ENCODE measurements at regions not wholly inside any gene's neighbourhood (a gene's known extent, or its start where the extent isn't known, plus 50 kb on each side); places are given as distances from the start of the nearest gene placed in this dataset.

GRCh38 chr4:128565054-128565453, 244.4 kb upstream of the JADE1 start:
- TF ChIP-seq, protein P1, sequence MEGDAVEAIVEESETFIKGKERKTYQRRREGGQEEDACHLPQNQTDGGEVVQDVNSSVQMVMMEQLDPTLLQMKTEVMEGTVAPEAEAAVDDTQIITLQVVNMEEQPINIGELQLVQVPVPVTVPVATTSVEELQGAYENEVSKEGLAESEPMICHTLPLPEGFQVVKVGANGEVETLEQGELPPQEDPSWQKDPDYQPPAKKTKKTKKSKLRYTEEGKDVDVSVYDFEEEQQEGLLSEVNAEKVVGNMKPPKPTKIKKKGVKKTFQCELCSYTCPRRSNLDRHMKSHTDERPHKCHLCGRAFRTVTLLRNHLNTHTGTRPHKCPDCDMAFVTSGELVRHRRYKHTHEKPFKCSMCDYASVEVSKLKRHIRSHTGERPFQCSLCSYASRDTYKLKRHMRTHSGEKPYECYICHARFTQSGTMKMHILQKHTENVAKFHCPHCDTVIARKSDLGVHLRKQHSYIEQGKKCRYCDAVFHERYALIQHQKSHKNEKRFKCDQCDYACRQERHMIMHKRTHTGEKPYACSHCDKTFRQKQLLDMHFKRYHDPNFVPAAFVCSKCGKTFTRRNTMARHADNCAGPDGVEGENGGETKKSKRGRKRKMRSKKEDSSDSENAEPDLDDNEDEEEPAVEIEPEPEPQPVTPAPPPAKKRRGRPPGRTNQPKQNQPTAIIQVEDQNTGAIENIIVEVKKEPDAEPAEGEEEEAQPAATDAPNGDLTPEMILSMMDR (conservative IDR thresholded peaks at IDR 0.05; ENCODE audit: low read length), result no peak
- no peak for TF ChIP-seq EZH2phosphoT487 (IDR thresholded peaks at IDR 0.05; ENCODE audit: borderline replicate concordance)
